Activated B cell treated with CpG ODN at 0.5 μM for 24 hours (primary cell): ENCODE measurements at regions not wholly inside any gene's neighbourhood (a gene's known extent, or its start where the extent isn't known, plus 50 kb on each side); places are given as distances from the start of the nearest gene placed in this dataset.
"Not testable (repeated sequence)": the region's sequence is repeated elsewhere in the genome, so short reads cannot be mapped to it uniquely, and the experiment has no call there.

ENCODE experiments used
- ATAC-seq: fragments of 200-7000 bp; cut with Tn5 transposase; one replicate; pipeline ENCODE4 v1.10.0; 2021; ENCODE audit warnings: low read depth, mild to moderate bottlenecking, moderate library complexity
- CTCF ChIA-PET: fragments of 350-600 bp; sonication (Branson Sonifier 250); formaldehyde crosslinking; loops from one replicate; lab custom pipeline; 2021; ENCODE audit warnings: antibody characterized with exemption; lab: Charles Lee
- POLR2A ChIA-PET: fragments of 350-600 bp; sonication (Branson Sonifier 250); formaldehyde crosslinking; loops from one replicate; lab custom pipeline; 2021; ENCODE audit warnings: antibody characterized with exemption; lab: Charles Lee
- DNase-seq: peaks from one replicate; pipeline ENCODE4 v3.0.0; 2022
- H3K27ac Mint-ChIP-seq: one replicate; pipeline ENCODE4 v1.8.0; 2020; ENCODE audit warnings: mixed read lengths
- H3K27me3 Mint-ChIP-seq: one replicate; pipeline ENCODE4 v1.8.0; 2021; ENCODE audit warnings: mixed read lengths
- H3K36me3 Mint-ChIP-seq: one replicate; pipeline ENCODE4 v1.8.0; 2021; ENCODE audit warnings: low read depth, mixed read lengths
- H3K4me1 Mint-ChIP-seq: one replicate; pipeline ENCODE4 v1.8.0; 2021; ENCODE audit warnings: mixed read lengths
- H3K4me3 Mint-ChIP-seq: one replicate; pipeline ENCODE4 v1.8.0; 2020; ENCODE audit warnings: mild to moderate bottlenecking, mixed read lengths
- H3K9me3 Mint-ChIP-seq: one replicate; pipeline ENCODE4 v1.8.0; 2020; ENCODE audit warnings: mixed read lengths
- intact Hi-C: fragments of 100-400 bp; cut with micrococcal nuclease; formaldehyde crosslinking; loops from one replicate; pipeline ENCODE4 v1.15.1; 2024
- TF ChIP-seq, protein P1 (sequence below): fragments of 200-600 bp; IDR thresholded peaks from one replicate; pipeline ENCODE4 v1.8.0; 2022; ENCODE audit warnings: antibody characterized with exemption, mild to moderate bottlenecking

DNA sequence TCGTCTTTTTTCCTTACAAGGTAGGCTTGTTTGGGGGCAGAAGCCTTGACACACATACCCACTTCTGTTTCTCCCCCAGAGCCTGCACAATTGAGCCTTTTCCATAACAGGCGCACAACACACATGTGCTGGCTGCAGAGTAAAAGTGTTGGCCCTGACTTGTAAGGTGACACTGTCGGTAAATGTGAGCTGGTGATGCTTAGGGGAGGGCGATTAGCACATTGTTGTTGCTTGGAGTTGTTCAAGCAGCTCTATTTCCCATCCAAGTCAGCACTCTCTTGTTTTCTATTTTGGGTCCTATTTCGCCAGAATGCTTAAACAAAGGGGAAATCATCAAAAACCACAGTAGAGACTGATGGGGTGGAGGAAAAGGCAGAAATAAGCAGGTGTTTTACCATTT is 51.9 kb upstream of the PTPRJ start:
- peak; percentile 37 for ATAC-seq
- peak overlapping the region; percentile 12 for H3K4me3 Mint-ChIP-seq
- CTCF ChIA-PET: no interaction called here

DNA sequence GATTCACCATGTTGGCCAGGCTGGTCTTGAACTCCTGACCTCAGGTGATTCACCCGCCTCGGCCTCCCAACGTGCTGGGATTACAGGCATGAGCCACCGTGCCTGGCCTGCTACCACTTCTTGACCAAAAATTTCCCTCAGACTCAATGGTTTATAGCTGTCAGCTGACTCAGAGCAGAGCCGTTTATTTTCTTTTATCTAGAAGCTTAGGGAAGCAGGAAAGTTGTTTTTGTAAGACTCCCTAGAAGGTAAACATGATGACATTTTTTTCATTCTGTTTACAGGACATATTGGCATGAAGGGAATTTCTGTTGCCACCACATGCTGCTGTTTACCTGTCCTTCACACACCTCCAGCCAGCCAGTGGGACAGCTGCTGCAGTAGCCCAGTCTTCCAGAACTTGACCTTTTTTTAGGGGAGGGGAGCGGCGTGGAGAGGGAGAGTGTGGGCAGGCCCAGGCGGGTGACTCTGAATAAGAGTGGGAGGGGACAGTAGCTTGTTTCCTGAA is 56.1 kb upstream of the PTPRJ start:
- intact Hi-C loops: no loop called here
- no peaks in the 10 kb centered on the region for H3K9me3 Mint-ChIP-seq
- H3K4me3 Mint-ChIP-seq: no peak overlapping the region
- CTCF ChIA-PET: interaction anchor here (1.3 kb wide), 1 partner anchor 10 kb away, joined by 3 read pairs; no protein-coding TSS in a partner anchor
- H3K27ac Mint-ChIP-seq: no peak overlapping the region
- POLR2A ChIA-PET: interaction anchor here (0.6 to 1.0 kb wide), 3 partner anchors 10 to 83 kb away, joined by 3 to 8 read pairs (median 4); no protein-coding TSS in a partner anchor
- peaks cover 78% of the 10 kb centered on the region for H3K4me1 Mint-ChIP-seq
- H3K27me3 Mint-ChIP-seq: no peaks in the 10 kb centered on the region
- ATAC-seq (no peak), DNase-seq (no peak)
- TF ChIP-seq, protein P1, sequence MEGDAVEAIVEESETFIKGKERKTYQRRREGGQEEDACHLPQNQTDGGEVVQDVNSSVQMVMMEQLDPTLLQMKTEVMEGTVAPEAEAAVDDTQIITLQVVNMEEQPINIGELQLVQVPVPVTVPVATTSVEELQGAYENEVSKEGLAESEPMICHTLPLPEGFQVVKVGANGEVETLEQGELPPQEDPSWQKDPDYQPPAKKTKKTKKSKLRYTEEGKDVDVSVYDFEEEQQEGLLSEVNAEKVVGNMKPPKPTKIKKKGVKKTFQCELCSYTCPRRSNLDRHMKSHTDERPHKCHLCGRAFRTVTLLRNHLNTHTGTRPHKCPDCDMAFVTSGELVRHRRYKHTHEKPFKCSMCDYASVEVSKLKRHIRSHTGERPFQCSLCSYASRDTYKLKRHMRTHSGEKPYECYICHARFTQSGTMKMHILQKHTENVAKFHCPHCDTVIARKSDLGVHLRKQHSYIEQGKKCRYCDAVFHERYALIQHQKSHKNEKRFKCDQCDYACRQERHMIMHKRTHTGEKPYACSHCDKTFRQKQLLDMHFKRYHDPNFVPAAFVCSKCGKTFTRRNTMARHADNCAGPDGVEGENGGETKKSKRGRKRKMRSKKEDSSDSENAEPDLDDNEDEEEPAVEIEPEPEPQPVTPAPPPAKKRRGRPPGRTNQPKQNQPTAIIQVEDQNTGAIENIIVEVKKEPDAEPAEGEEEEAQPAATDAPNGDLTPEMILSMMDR: no peak
- H3K36me3 Mint-ChIP-seq: no peaks in the 10 kb centered on the region

More for the DNA sequence above, 51.9 kb upstream of the PTPRJ start:
- Mint-ChIP-seq H3K4me1 (peaks cover 52% of the 10 kb centered on the region), H3K27me3 (no peaks in the 10 kb centered on the region), H3K9me3 (no peaks in the 10 kb centered on the region), H3K36me3 (no peaks in the 10 kb centered on the region), H3K27ac (peak overlapping the region; percentile 30)
- intact Hi-C loops: no loop called here
- TF ChIP-seq, protein P1: no peak
- POLR2A ChIA-PET: interaction anchor here (1.0 kb wide), 1 partner anchor 74 kb away, joined by 6 read pairs; no protein-coding TSS in a partner anchor
- no peak for DNase-seq

DNA sequence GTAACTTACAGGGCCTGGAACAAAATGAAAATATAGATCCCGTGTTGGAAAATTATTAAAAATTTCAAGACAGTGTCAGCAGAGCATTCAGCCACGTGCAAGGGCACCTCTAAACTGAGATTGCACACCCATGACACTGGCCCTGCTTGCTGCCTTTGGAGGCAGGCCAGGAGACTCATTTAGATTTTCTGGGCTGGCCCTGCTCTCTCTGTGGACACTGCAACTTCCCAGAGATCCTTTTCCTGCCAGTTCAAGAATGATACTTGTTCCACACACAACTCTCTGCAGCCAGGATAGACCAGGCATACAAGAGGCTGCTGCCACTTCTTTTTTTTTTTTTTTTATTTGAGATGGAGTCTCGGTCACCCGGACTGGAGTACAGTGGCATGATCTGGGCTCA is 56.7 kb upstream of the PTPRJ start:
- H3K4me3 Mint-ChIP-seq: no peak overlapping the region
- no peaks in the 10 kb centered on the region for H3K27me3 Mint-ChIP-seq
- ATAC-seq (no peak), DNase-seq (no peak)
- H3K9me3 Mint-ChIP-seq: no peaks in the 10 kb centered on the region
- H3K27ac Mint-ChIP-seq: no peak overlapping the region
- CTCF ChIA-PET: interaction anchor here (1.3 kb wide), 1 partner anchor 11 kb away, joined by 3 read pairs; no protein-coding TSS in a partner anchor
- H3K36me3 Mint-ChIP-seq: no peaks in the 10 kb centered on the region
- peaks cover 78% of the 10 kb centered on the region for H3K4me1 Mint-ChIP-seq
- intact Hi-C loops: no loop called here
- TF ChIP-seq, protein P1: no peak
- POLR2A ChIA-PET: interaction anchor here (1.0 kb wide), 1 partner anchor 10 kb away, joined by 4 read pairs; no protein-coding TSS in a partner anchor

DNA sequence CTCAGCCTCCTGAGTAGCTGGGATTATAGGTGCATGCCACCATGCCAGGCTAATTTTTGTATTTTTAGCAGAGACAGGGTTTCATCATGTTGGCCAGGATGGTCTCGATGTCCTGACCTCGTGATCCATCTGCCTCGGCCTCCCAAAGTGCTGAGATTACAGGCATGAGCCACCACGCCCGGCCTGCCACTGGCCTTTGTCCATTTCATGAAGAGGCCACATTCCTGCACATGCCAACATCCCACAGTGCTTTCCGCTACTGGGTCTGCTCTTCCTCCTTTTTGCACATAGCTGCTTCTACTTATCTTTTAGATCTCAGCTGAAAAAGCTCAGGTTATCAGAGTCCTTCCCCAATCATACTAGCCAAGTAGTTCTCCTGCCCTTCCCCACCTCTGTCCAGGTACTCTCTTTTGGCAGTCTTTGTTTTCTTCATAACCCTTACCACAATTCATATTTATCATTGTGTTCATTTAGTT is 59.2 kb upstream of the PTPRJ start:
- peak overlapping the region; percentile 72 for H3K4me3 Mint-ChIP-seq
- ChIA-PET POLR2A (interaction anchor here (0.6 to 4.0 kb wide), 10 partner anchors 14 to 188 kb away, joined by 3 to 19 read pairs (median 4); partner anchors contain the start of gene NUP160), CTCF (interaction anchor here (1.0 to 1.8 kb wide), 2 partner anchors 13 to 66 kb away, joined by 3 to 8 read pairs; no protein-coding TSS in a partner anchor)

DNA sequence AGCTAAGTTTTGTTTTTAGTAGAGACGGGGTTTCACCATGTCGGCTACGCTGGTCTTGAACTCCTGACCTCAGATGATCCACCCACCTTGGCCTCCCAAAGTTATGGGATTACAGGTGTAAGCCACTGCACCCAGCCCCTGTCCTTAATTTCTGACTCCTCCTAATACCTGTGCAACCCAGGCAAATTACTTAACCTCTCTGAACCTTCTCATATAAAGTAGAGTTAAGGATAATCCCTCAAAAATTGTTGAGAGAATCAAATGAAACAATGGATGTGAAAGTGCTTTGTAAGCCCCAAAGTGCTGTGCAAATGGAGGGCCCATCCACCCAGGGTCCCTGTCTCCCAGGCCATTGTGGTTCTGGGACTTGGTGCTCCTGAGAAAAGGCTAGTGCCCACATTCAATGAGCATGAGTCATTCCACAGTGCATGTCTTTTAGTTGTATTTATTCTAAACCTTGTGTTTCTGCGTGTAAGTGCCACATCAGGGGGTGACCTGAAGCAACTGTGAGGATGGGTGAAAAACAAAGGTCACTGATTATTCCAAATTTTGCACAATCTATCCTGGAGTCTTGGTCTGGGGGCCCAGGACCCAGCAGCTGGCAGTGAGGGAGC is 61.4 kb upstream of the PTPRJ start:
- no peaks in the 10 kb centered on the region for H3K27me3 Mint-ChIP-seq
- no peak overlapping the region for H3K4me3 Mint-ChIP-seq
- TF ChIP-seq, protein P1: no peak
- POLR2A ChIA-PET: interaction anchor here (0.5 to 4.0 kb wide), 6 partner anchors 17 to 1988 kb away, joined by 3 to 19 read pairs (median 4); no protein-coding TSS in a partner anchor
- H3K4me1 Mint-ChIP-seq: peaks cover 93% of the 10 kb centered on the region
- no peak for DNase-seq
- no peaks in the 10 kb centered on the region for H3K9me3 Mint-ChIP-seq
- CTCF ChIA-PET: interaction anchor here (1.5 kb wide), 1 partner anchor 16 kb away, joined by 7 read pairs; no protein-coding TSS in a partner anchor
- ATAC-seq: no peak
- H3K27ac Mint-ChIP-seq: peak overlapping the region; percentile 99
- no peaks in the 10 kb centered on the region for H3K36me3 Mint-ChIP-seq
- intact Hi-C loops: loop anchor here (1.0 kb wide), 2 partner anchors 19 to 56 kb away; no protein-coding TSS in a partner anchor

More for the DNA sequence above, 59.2 kb upstream of the PTPRJ start:
- DNase-seq, ATAC-seq, H3K9me3 Mint-ChIP-seq, H3K27me3 Mint-ChIP-seq, H3K36me3 Mint-ChIP-seq: not testable (repeated sequence)
- H3K27ac Mint-ChIP-seq: peak overlapping the region; percentile 99
- intact Hi-C loops: loop anchor here (2.0 kb wide), 2 partner anchors 14 to 30 kb away; no protein-coding TSS in a partner anchor
- H3K4me1 Mint-ChIP-seq: peaks cover 87% of the 10 kb centered on the region
